MM.1S (cell line): ENCODE measurements at regions not wholly inside any gene's neighbourhood (a gene's known extent, or its start where the extent isn't known, plus 50 kb on each side); places are given as distances from the start of the nearest gene placed in this dataset.

ENCODE experiments used
- DNase-seq: peaks from one replicate; pipeline ENCODE4 v3.0.0-alpha.2; 2015
- H2AFZ ChIP-seq: fragments of 300-600 bp; sonication (generic); 2 replicates; pipeline ENCODE4 v1.6.0; 2016; ENCODE audit warnings: antibody characterized with exemption, low read length
- H3F3A ChIP-seq: fragments of 300-600 bp; sonication (generic); 2 replicates; pipeline ENCODE4 v1.6.1; 2016; ENCODE audit warnings: mild to moderate bottlenecking, antibody characterized with exemption, low read length, moderate library complexity, mixed read lengths; ENCODE audit not compliant: insufficient read depth
- H3K27ac ChIP-seq: fragments of 300-600 bp; sonication (generic); 2 replicates; pipeline ENCODE4 v1.5.1; 2016; ENCODE audit warnings: mild to moderate bottlenecking, low read length
- H3K27me3 ChIP-seq: fragments of 300-600 bp; sonication (generic); replicated peaks from 2 replicates; pipeline ENCODE4 v1.6.0; 2016; ENCODE audit warnings: low read length; ENCODE audit not compliant: insufficient read depth
- H3K36me3 ChIP-seq: fragments of 300-600 bp; sonication (generic); replicated peaks from 2 replicates; pipeline ENCODE4 v1.6.1; 2016; ENCODE audit warnings: mild to moderate bottlenecking, low read length, mixed read lengths; ENCODE audit not compliant: insufficient read depth
- H3K4me1 ChIP-seq: fragments of 300-600 bp; sonication (generic); 2 replicates; pipeline ENCODE4 v1.6.1; 2016; ENCODE audit warnings: low read length, mixed read lengths
- H3K4me2 ChIP-seq: fragments of 300-600 bp; sonication (generic); 2 replicates; pipeline ENCODE4 v1.6.0; 2016; ENCODE audit warnings: low read depth, low read length
- H3K4me3 ChIP-seq: fragments of 300-600 bp; sonication (generic); 2 replicates; pipeline ENCODE4 v1.5.1; 2016; ENCODE audit warnings: low read length, mixed read lengths
- H3K79me2 ChIP-seq: fragments of 300-600 bp; sonication (generic); 2 replicates; pipeline ENCODE4 v1.6.1; 2016; ENCODE audit warnings: mixed run types, low read length, mixed read lengths
- H3K9ac ChIP-seq: fragments of 300-600 bp; sonication (generic); 2 replicates; pipeline ENCODE4 v1.6.1; 2016; ENCODE audit warnings: low read length, mixed read lengths
- H3K9me2 ChIP-seq: fragments of 300-600 bp; sonication (generic); replicated peaks from 2 replicates; pipeline ENCODE4 v1.6.1; 2016; ENCODE audit warnings: mild to moderate bottlenecking, low read length, mixed read lengths; ENCODE audit not compliant: insufficient read depth
- H3K9me3 ChIP-seq: fragments of 300-600 bp; sonication (generic); replicated peaks from 2 replicates; pipeline ENCODE4 v1.6.1; 2016; ENCODE audit warnings: mild to moderate bottlenecking, low read length, mixed read lengths; ENCODE audit not compliant: insufficient read depth
- H4K20me1 ChIP-seq: fragments of 300-600 bp; sonication (generic); 2 replicates; pipeline ENCODE4 v1.6.1; 2016; ENCODE audit warnings: mild to moderate bottlenecking, low read length, moderate library complexity, mixed read lengths; ENCODE audit not compliant: insufficient read depth
- EZH2 ChIP-seq: fragments of 300-600 bp; sonication (generic); optimal IDR thresholded peaks from 2 replicates; pipeline ENCODE3; 2017; ENCODE audit warnings: low read depth, mild to moderate bottlenecking, antibody characterized with exemption, low read length, mixed read lengths
- EZH2phosphoT487 ChIP-seq: fragments of 300-600 bp; sonication (generic); IDR thresholded peaks from 2 replicates; pipeline ENCODE4 v1.6.1; 2018; ENCODE audit warnings: antibody characterized with exemption, low read length
- TF ChIP-seq, protein P1 (sequence below): fragments of 300-600 bp; sonication (generic); IDR thresholded peaks from 2 replicates; pipeline ENCODE4 v1.5.1; 2016; ENCODE audit warnings: antibody characterized with exemption, low read length, mixed read lengths

DNA sequence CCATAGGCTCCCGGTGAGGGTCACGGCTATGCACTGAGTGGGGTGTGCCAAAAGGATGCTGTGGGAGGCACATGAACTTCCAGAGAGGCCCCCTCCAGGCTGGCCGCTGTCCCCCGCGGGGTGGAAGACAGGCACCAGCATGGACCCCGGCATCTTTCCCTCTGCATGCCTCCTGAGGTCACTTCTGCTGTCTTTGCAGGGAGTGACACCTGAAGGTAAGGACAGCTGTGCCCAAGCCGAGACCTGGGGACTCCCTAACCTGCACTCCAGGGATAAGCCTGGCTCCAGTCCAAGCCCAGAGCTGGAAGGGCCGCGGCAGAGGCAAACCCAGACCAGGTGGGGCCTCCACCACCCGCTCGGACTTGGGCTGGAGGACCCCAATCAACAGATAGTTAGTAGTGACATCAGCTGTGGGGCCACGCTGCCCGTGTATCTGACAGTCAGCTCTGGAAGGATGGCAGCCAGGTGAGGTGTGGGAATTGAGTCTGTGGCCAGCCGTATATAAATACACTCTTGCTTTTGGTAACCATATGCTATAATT is 340.7 kb upstream of the MKI67 start:
- Histone ChIP-seq H3K27me3 (peaks cover 35% of the 10 kb centered on the region), H3K9me3 (no peaks in the 10 kb centered on the region), H3K9ac (no peak overlapping the region), H2AFZ (no peak overlapping the region), H3K4me1 (no peaks in the 10 kb centered on the region), H3K36me3 (no peaks in the 10 kb centered on the region), H3K79me2 (no peaks in the 10 kb centered on the region), H3K27ac (no peak overlapping the region), H3K4me2 (no peak overlapping the region), H3K4me3 (no peak overlapping the region), H3K9me2 (no peaks in the 10 kb centered on the region), H3F3A (no peaks in the 10 kb centered on the region), H4K20me1 (no peaks in the 10 kb centered on the region)
- TF ChIP-seq, protein P1, sequence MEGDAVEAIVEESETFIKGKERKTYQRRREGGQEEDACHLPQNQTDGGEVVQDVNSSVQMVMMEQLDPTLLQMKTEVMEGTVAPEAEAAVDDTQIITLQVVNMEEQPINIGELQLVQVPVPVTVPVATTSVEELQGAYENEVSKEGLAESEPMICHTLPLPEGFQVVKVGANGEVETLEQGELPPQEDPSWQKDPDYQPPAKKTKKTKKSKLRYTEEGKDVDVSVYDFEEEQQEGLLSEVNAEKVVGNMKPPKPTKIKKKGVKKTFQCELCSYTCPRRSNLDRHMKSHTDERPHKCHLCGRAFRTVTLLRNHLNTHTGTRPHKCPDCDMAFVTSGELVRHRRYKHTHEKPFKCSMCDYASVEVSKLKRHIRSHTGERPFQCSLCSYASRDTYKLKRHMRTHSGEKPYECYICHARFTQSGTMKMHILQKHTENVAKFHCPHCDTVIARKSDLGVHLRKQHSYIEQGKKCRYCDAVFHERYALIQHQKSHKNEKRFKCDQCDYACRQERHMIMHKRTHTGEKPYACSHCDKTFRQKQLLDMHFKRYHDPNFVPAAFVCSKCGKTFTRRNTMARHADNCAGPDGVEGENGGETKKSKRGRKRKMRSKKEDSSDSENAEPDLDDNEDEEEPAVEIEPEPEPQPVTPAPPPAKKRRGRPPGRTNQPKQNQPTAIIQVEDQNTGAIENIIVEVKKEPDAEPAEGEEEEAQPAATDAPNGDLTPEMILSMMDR: no peak
- no peak for TF ChIP-seq EZH2phosphoT487
- TF ChIP-seq EZH2: no peak
- no peak for DNase-seq

DNA sequence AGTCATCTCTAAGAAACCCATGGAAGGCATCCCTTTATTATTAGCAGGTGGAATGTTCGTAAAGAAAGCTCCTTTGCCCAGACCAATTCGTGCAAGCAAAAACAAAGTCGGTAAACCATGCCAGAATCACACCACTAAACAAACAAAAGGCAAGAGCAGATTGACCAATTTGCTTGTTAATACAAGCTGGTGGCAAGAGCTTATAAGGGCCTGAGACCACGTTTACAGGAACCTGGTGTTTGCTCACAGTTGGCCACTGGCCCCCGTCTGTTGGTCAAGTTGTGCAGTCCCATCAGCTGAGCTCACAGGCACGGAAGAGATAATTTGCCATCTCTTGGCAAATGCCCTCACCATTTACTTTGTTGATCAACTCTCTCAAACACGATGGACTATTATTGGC is 342.2 kb upstream of the MKI67 start:
- H3K4me2 ChIP-seq: no peak overlapping the region
- H3K79me2 ChIP-seq: no peaks in the 10 kb centered on the region
- H3K4me3 ChIP-seq: no peak overlapping the region
- H3K9me2 ChIP-seq: no peaks in the 10 kb centered on the region
- no peaks in the 10 kb centered on the region for H3K36me3 ChIP-seq
- no peaks in the 10 kb centered on the region for H3K4me1 ChIP-seq
- no peaks in the 10 kb centered on the region for H3F3A ChIP-seq
- TF ChIP-seq EZH2phosphoT487: no peak
- TF ChIP-seq EZH2: no peak
- TF ChIP-seq, protein P1: no peak
- no peak overlapping the region for H3K27ac ChIP-seq
- H3K9ac ChIP-seq: no peak overlapping the region
- H2AFZ ChIP-seq: no peak overlapping the region
- no peaks in the 10 kb centered on the region for H3K9me3 ChIP-seq
- H4K20me1 ChIP-seq: no peaks in the 10 kb centered on the region
- no peak for DNase-seq
- peaks cover 21% of the 10 kb centered on the region for H3K27me3 ChIP-seq

DNA sequence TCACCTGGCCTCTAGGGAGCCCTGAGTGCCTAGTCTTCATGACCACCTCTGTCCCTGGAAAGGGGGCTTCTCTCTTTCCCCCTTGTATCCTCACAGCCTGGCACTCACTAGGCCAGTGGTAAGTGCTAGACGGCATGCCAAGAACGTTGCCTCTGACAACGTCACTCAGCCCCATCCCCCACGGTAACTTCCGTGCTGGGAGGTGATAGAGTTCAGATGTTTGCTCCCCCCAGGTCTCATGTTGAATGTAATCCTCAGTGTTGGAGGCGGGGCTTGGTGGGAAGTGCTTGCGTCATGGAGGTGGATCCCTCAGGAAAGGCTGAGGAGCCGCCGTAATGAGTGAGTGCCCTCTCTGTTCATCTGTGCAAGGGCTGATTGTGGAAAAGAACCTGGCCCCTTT is 343.3 kb upstream of the MKI67 start:
- Histone ChIP-seq H3K4me1 (no peaks in the 10 kb centered on the region), H3K9me3 (no peaks in the 10 kb centered on the region), H3K9me2 (no peaks in the 10 kb centered on the region), H3K4me3 (no peak overlapping the region), H3K79me2 (no peaks in the 10 kb centered on the region), H4K20me1 (no peaks in the 10 kb centered on the region), H3K4me2 (no peak overlapping the region), H3K27ac (no peak overlapping the region), H3K9ac (no peak overlapping the region), H3K36me3 (no peaks in the 10 kb centered on the region), H3K27me3 (peaks cover 17% of the 10 kb centered on the region), H3F3A (no peaks in the 10 kb centered on the region), H2AFZ (no peak overlapping the region)
- TF ChIP-seq, protein P1: no peak
- TF ChIP-seq EZH2 (no peak), EZH2phosphoT487 (no peak)
- DNase-seq: no peak
